Brain microvascular endothelial cell (primary cell): ENCODE measurements at regions not wholly inside any gene's neighbourhood (a gene's known extent, or its start where the extent isn't known, plus 50 kb on each side); places are given as distances from the start of the nearest gene placed in this dataset.

Source experiments
- DNase-seq: peaks from one replicate; pipeline ENCODE4 v3.0.0-alpha.2; 2020
- H3K27ac ChIP-seq: fragments of 250-450 bp; sonication (Bioruptor Pico); 2 replicates; pipeline ENCODE4 v1.5.1; 2020; ENCODE audit warnings: mild to moderate bottlenecking, moderate library complexity
- H3K27me3 ChIP-seq: fragments of 250-450 bp; sonication (Bioruptor Pico); replicated peaks from 2 replicates; pipeline ENCODE4 v1.5.1; 2020; ENCODE audit warnings: mild to moderate bottlenecking
- H3K36me3 ChIP-seq: fragments of 250-450 bp; sonication (Bioruptor Pico); replicated peaks from 2 replicates; pipeline ENCODE4 v1.5.1; 2020; ENCODE audit warnings: mild to moderate bottlenecking
- H3K4me3 ChIP-seq: 2 replicates; pipeline ENCODE4 v1.5.1; 2011; ENCODE audit warnings: low read depth, mild to moderate bottlenecking, control low read depth, low read length, moderate library complexity
- CTCF ChIP-seq: IDR thresholded peaks from 2 replicates; pipeline ENCODE4 v1.5.1; 2011; ENCODE audit warnings: low read depth, mild to moderate bottlenecking, moderate library complexity, low read length, control low read depth, inconsistent platforms; ENCODE audit errors: missing control alignments
- in situ Hi-C: cut with HindIII; loops from 2 replicates; pipeline ENCODE4 v1.10.0; 2017; ENCODE audit warnings: low sequenced_read_pairs, low pct_ligation_motif_present

DNA sequence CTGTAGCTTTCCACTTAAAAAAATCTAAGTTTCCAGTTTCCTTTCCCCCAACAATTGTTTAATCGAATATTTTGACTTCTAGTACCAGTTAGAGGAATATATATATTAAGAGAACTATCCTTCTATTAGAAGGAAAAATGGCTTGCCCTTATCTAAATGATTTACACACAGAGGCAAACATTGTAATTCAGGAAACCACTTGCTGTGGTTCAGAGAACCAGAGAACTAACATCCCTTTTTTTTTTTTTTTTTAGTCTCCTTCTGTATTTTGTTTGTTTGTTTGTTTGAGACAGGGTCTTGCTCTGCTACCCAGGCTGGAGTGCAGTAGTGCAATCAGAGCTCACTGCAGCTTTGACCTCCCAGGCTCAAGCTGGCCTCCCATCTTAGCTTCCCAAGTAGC lies 746.6 kb downstream of the VRK1 start:
- no peak for DNase-seq
- Histone ChIP-seq H3K27me3 (no peaks in the 10 kb centered on the region), H3K27ac (no peak overlapping the region), H3K4me3 (no peak overlapping the region), H3K36me3 (no peaks in the 10 kb centered on the region)
- no peak for TF ChIP-seq CTCF
- in situ Hi-C loops = no loop called here

- in situ Hi-C loops = no loop called here
Observed at GRCh38 chr14:97544571-97544970, 747.4 kb downstream of the VRK1 start.

DNA sequence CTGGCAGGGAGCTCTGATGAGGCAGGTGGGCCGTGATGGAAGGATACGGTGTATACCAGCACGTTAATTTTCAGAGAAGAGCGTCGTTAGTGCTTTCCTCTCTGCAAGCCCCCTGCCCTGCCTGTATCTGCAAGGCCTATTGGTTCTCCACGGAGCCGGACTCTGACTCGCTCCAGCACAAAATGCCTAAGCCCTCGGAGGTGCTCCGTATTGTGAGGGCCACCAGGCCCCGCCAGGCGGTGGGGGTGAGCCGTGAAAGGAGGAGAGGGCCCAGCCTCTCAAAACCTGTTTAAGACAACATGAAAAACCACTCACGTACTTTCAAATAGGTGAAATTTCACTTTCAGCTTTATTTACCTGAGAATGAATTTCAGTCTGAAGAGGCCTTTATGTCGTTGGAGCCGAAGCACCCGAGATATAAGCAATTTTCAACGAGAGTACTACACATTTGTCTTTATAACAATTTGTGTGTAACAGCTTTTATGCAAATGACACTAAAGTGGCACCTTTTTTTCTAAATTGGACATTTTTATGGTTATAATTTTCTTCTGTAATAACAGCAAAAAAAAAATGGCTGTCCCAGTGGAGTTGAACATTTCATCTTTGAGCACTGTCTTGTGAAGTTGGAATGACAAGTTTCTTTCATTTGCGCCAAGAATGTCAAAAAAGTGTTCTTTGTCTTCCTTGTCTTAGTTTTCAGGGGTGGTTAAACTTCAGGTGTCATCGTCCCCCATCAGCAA lies 749.5 kb downstream of the VRK1 start:
- TF ChIP-seq CTCF = no peak

More at GRCh38 chr14:97544571-97544970, 747.4 kb downstream of the VRK1 start:
- DNase-seq = no peak
- no peaks in the 10 kb centered on the region for H3K36me3 ChIP-seq
- no peak for TF ChIP-seq CTCF
- no peaks in the 10 kb centered on the region for H3K27me3 ChIP-seq
- no peak overlapping the region for H3K27ac ChIP-seq
- H3K4me3 ChIP-seq = no peak overlapping the region

DNA sequence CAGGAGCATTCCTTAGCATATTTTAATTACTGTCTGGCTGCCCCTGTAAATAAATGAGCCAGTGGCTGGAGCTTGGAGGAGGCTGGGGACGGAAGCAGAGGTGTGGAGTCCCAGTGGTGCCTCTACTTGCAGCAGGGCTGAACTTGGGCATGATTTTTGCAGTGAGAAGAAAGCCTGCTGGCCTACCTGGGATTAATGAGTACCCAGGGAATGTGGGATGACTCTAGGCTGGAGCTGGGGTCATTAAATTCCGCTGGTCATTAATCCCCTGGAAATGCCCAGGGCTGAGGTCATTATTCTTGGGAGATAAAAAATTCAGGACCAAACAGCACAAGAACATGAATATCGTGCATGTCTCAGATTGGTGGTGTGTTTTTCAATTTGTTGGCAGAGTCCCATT lies 753.3 kb downstream of the VRK1 start:
- no peak overlapping the region for H3K4me3 ChIP-seq
- TF ChIP-seq CTCF = no peak
- H3K27me3 ChIP-seq = no peaks in the 10 kb centered on the region
- in situ Hi-C loops = no loop called here
- H3K27ac ChIP-seq = no peak overlapping the region
- DNase-seq = no peak
- H3K36me3 ChIP-seq = no peaks in the 10 kb centered on the region

More for the DNA sequence above, 749.5 kb downstream of the VRK1 start:
- no peak for DNase-seq
- in situ Hi-C loops = no loop called here
- Histone ChIP-seq H3K27me3 (no peaks in the 10 kb centered on the region), H3K4me3 (no peak overlapping the region), H3K27ac (no peak overlapping the region), H3K36me3 (no peaks in the 10 kb centered on the region)

GRCh38 chr14:97554597-97554996 lies 757.4 kb downstream of the VRK1 start:
- Histone ChIP-seq H3K27ac (no peak overlapping the region), H3K27me3 (no peaks in the 10 kb centered on the region), H3K36me3 (no peaks in the 10 kb centered on the region), H3K4me3 (no peak overlapping the region)
- in situ Hi-C loops = no loop called here
- no peak for TF ChIP-seq CTCF
- DNase-seq = no peak

DNA sequence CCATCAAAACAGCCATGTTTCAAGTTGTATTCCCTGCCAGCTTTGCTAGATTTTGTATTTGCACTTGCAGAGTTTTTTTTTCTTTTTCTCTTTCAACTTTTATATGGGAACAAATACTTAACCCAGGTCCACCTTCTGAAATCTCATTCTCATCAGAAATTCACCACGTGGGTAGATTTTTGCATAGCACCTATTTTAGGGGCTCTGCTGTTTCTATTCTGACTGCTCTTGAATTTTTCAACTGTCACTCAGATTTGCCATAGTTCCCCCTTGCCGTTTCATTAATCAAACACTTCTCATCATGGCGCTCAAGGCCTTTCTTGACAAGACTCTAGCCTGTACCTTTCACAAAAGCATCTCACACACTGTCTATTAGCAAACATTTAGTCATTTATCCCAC lies 767.2 kb downstream of the VRK1 start:
- in situ Hi-C loops = no loop called here
- no peak for TF ChIP-seq CTCF
- DNase-seq = no peak
- Histone ChIP-seq H3K27me3 (no peaks in the 10 kb centered on the region), H3K4me3 (no peak overlapping the region), H3K36me3 (no peaks in the 10 kb centered on the region), H3K27ac (no peak overlapping the region)
